ENCODE measurements at regions not wholly inside any gene's neighbourhood (a gene's known extent, or its start where the extent isn't known, plus 50 kb on each side); places are given as distances from the start of the nearest gene placed in this dataset.

- TF ChIP-seq RFX5 (IDR thresholded peaks at IDR 0.05; ENCODE audit: low read depth, low read length): no peak
- no peak for TF ChIP-seq POLR2A (IDR thresholded peaks at IDR 0.05; ENCODE audit: low read depth, low read length)
- TF ChIP-seq CTCF (conservative IDR thresholded peaks at IDR 0.05; ENCODE audit: low read depth, low read length): no peak
- TF ChIP-seq RCOR1 (IDR thresholded peaks at IDR 0.05; ENCODE audit: insufficient replicate concordance, low read length): no peak
- TF ChIP-seq CHD1 (IDR thresholded peaks at IDR 0.05; ENCODE audit: low read depth, low read length): no peak
- TF ChIP-seq SMC3 (IDR thresholded peaks at IDR 0.05; ENCODE audit: low read depth, low read length): no peak
- no peak for TF ChIP-seq ELK1 (IDR thresholded peaks at IDR 0.05; ENCODE audit: borderline replicate concordance, low read depth, low read length)
- TF ChIP-seq FOS (IDR thresholded peaks at IDR 0.05; ENCODE audit: low read depth, low read length): no peak
- no peak for TF ChIP-seq CEBPB (IDR thresholded peaks at IDR 0.05; ENCODE audit: low read depth, low read length)
- TF ChIP-seq BHLHE40 (IDR thresholded peaks at IDR 0.05; ENCODE audit: low read depth, low read length): no peak
- TF ChIP-seq RAD21 (IDR thresholded peaks at IDR 0.05; ENCODE audit: low read length): no peak
Observed at GRCh38 chr14:98161356-98161755, 1110.6 kb downstream of the BCL11B start.

Data from IMR-90 (cell line).